ENCODE measurements at regions not wholly inside any gene's neighbourhood (a gene's known extent, or its start where the extent isn't known, plus 50 kb on each side); places are given as distances from the start of the nearest gene placed in this dataset.
A peak's percentile ranks its signal among the peaks of the same experiment; 100 is the strongest.

DNA sequence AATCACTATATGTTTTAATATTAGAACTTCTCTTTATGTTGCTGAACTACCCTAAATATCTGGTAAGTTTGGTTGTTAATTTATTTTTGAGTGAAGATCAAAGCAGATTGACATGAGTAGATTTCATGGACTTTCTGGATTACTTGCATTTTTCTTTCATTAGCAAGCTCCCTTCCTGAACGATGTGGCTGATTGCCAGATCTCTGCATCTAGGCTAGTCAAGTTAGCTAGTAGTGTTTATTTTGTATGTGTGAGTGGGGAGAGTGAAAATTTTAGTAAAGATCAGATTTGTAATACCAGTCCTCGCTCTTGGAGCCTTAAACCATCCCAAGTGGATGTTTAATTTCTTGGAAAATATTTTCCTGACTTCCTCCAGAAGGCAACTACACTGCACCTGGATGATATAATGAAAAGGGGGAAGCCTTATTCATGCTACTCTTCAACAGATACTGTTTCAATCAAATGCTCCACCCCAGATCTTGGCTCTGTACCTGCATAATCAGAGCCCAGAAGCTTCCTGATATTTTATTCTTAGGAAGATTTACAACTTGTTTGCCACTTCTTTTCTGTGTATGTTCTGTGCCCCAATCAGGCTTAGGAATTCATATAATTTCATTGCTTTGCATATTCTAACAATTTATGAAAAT, 143.2 kb upstream of the GRIA4 start:
- H3K4me3 Mint-ChIP-seq, result no peak overlapping the region
- DNase-seq, result no peak
- H3K4me1 Mint-ChIP-seq, result no peaks in the 10 kb centered on the region
- no peak for ATAC-seq
- POLR2A ChIA-PET, result no interaction called here
- H3K36me3 Mint-ChIP-seq, result no peaks in the 10 kb centered on the region
- H3K27me3 Mint-ChIP-seq, result peaks cover 0 to 9% (median 0%) of the 10 kb centered on the region in 5 donors
- no peak overlapping the region for H3K27ac Mint-ChIP-seq
- no peaks in the 10 kb centered on the region for H3K9me3 Mint-ChIP-seq

DNA sequence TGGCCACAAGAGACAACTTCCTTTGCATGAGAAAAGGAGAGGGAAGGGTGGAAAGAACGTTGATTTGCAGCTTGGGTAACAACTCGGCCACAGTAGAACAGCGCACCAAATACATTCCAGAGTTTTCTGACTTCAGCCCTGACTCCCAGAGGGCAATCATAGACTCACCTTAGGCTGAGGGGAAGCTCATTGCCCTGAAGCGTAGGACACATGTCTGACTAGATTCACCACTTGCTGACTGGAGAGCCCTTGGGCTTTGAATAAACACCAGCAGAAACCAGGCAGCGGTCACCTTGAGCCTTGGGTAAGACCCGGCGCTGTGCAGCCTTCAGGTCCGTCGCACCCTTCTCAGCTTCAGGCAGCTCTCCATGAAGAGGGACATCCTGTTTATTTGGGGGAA, 151.8 kb upstream of the GRIA4 start:
- no peaks in the 10 kb centered on the region for H3K4me1 Mint-ChIP-seq
- peaks cover 0 to 10% (median 0%) of the 10 kb centered on the region in 5 donors for H3K27me3 Mint-ChIP-seq
- POLR2A ChIA-PET, result no interaction called here
- no peak overlapping the region for H3K4me3 Mint-ChIP-seq
- H3K36me3 Mint-ChIP-seq, result no peaks in the 10 kb centered on the region
- H3K9me3 Mint-ChIP-seq, result peaks cover 0 to 10% (median 2%) of the 10 kb centered on the region in 9 donors
- no peak overlapping the region for H3K27ac Mint-ChIP-seq
- DNase-seq (no peak), ATAC-seq (no peak)

DNA sequence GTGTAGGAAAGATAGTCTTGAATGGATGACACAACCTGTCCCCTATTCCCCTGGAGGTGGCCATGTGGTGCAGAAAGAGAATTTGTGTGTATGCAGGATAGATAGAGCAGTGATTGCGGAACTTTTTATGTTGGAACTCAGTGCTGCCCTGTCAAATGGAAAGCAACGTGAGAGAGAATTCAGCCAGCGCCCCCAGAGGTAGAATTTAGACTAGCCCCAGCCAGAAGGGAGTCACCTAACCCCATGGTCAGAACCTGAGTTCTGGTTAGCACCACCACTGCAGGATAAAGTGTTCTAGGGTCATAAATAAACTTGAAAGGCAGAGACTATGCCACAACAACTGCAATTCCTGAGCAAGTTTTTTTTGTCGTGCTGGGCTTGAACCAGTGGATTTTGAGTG, 152.9 kb upstream of the GRIA4 start:
- no peak overlapping the region for H3K4me3 Mint-ChIP-seq
- peaks cover 0 to 10% (median 2%) of the 10 kb centered on the region in 9 donors for H3K9me3 Mint-ChIP-seq
- no peaks in the 10 kb centered on the region for H3K36me3 Mint-ChIP-seq
- POLR2A ChIA-PET, result no interaction called here
- DNase-seq (no peak), ATAC-seq (no peak)
- no peaks in the 10 kb centered on the region for H3K4me1 Mint-ChIP-seq
- H3K27ac Mint-ChIP-seq, result no peak overlapping the region
- peaks cover 0 to 10% (median 2%) of the 10 kb centered on the region in 5 donors for H3K27me3 Mint-ChIP-seq

DNA sequence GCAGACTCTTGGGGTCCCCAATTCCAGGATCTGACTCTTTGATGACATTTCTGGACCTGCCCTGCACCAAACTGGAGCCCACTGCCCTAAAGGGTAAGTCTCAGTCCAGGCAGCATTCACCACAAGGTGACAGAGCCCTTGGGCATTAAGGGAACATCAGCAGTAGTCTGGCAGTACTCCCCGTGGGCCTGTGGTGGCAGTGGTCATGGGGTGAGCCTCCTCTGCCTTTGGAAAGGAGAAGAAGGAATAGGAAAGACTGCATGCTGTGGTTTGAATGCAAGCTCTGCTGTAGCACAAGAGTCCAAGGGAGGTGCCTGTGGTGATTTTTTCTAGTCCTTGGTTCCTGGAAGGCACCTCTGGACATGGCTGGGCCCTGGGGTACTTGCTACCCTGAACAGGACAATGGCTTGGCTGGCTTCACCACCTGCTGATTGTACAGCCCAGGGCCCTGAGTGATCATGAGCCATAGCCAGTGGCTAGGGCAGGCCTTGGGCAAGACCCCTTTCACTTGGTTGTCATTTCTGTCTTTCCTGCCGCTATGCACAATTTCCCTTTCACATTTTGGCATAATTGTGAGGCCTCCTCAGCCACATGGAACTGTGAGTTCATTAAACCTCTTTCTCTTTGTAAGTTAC, 160.7 kb upstream of the GRIA4 start:
- Mint-ChIP-seq H3K4me3 (no peak overlapping the region), H3K36me3 (peaks cover 0 to 8% (median 0%) of the 10 kb centered on the region in 3 donors), H3K27me3 (peaks cover 0 to 6% (median 0%) of the 10 kb centered on the region in 5 donors), H3K9me3 (peaks cover 2 to 18% (median 11%) of the 10 kb centered on the region in 9 donors), H3K27ac (no peak overlapping the region), H3K4me1 (no peaks in the 10 kb centered on the region)
- ATAC-seq (peak in 1 of 2 donors; percentile 8), DNase-seq (no peak)
- POLR2A ChIA-PET, result no interaction called here

DNA sequence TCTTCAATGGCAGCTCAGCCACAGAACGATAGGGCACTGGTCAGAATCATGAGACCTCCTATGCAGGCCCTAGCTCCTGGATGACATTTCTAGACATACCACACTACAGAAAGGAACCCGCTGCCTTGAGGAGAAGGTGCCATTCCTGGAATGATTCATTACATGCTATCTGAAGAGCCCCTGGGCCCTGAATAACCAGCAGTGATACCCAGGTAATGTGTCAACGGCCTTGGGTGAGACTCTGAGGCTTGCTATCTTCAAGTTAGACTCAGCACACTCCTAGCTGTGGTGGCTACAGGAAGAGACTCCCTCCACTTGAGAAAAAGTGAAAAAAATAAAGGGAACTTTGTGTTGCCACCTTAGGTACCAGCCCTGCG, 161.2 kb upstream of the GRIA4 start:
- DNase-seq (no peak), ATAC-seq (peak in 1 of 2 donors; percentile 20)
- H3K27ac Mint-ChIP-seq, result no peak overlapping the region
- peaks cover 0 to 6% (median 0%) of the 10 kb centered on the region in 5 donors for H3K27me3 Mint-ChIP-seq
- H3K36me3 Mint-ChIP-seq, result peaks cover 0 to 8% (median 0%) of the 10 kb centered on the region in 3 donors
- no peaks in the 10 kb centered on the region for H3K4me1 Mint-ChIP-seq
- peaks cover 2 to 18% (median 15%) of the 10 kb centered on the region in 9 donors for H3K9me3 Mint-ChIP-seq
- POLR2A ChIA-PET, result no interaction called here
- no peak overlapping the region for H3K4me3 Mint-ChIP-seq

DNA sequence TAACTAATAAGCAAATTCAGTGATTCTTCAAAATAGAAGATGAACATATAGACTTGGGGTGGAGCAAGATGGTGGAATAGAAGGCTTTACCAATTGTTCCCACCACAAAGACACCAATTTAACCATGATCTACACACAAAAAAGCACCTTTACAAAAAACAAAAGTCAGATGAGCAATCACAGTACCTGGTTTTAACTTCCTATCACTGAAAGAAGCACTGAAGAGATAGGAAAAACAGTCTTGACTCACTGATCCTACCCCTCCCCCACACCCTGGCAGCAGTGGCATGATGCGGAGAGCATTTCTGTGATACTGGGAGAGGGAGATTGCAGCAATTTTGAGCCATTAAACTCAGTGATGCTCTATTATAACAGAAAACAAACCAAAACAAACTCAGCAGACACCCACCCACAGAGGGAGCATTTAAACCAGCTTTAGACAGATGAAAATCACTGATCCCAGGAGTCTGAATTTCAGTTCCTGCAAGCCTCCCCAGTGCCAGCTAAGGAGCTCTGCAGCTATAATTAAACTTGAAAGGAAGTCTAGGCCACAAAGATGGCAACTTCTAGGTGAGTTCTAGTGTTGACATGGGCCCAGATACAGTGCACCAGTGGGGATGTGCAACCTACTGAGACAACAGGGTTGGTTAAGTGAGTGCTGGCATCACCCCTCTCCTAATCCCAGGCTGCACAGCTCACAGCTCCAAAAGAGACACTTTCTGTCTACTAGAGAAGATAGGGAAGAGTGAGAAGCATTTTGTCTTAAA, 161.8 kb upstream of the GRIA4 start:
- POLR2A ChIA-PET, result no interaction called here
- ATAC-seq, result peak in 1 of 2 donors; percentile 40
- H3K27ac Mint-ChIP-seq, result no peak overlapping the region
- peaks cover 0 to 8% (median 0%) of the 10 kb centered on the region in 3 donors for H3K36me3 Mint-ChIP-seq
- peaks cover 0 to 4% (median 0%) of the 10 kb centered on the region in 5 donors for H3K27me3 Mint-ChIP-seq
- no peak for DNase-seq
- no peak overlapping the region for H3K4me3 Mint-ChIP-seq
- peaks cover 4 to 22% (median 15%) of the 10 kb centered on the region in 9 donors for H3K9me3 Mint-ChIP-seq
- H3K4me1 Mint-ChIP-seq, result no peaks in the 10 kb centered on the region

DNA sequence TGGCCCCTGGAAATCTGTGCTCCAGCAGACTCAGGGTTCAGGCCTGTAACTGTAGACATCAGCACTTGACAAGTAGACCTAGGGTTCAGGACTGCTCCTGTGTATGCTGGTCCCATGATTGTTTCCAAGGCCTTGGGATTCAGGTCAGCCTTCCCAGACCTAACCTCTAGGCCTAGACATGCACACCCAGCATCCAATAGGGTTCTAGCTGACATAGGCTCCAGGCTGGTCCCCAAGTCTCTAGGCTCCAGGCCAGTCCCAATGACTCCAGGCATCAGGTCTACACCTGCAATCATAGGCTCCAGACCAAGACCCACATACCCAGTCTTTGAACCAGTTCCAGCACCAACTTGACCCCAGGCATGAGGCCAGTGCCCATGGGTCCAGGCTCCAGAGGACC, 166.2 kb upstream of the GRIA4 start:
- peaks cover 7 to 27% (median 15%) of the 10 kb centered on the region in 9 donors for H3K9me3 Mint-ChIP-seq
- DNase-seq, result no peak
- POLR2A ChIA-PET, result no interaction called here
- H3K4me1 Mint-ChIP-seq, result no peaks in the 10 kb centered on the region
- H3K27ac Mint-ChIP-seq, result peak overlapping the region in 1 of 10 donors; percentile 3
- ATAC-seq, result no peak
- H3K36me3 Mint-ChIP-seq, result peaks cover 0 to 8% (median 0%) of the 10 kb centered on the region in 3 donors
- H3K27me3 Mint-ChIP-seq, result peaks cover 0 to 6% (median 1%) of the 10 kb centered on the region in 5 donors
- no peak overlapping the region for H3K4me3 Mint-ChIP-seq

DNA sequence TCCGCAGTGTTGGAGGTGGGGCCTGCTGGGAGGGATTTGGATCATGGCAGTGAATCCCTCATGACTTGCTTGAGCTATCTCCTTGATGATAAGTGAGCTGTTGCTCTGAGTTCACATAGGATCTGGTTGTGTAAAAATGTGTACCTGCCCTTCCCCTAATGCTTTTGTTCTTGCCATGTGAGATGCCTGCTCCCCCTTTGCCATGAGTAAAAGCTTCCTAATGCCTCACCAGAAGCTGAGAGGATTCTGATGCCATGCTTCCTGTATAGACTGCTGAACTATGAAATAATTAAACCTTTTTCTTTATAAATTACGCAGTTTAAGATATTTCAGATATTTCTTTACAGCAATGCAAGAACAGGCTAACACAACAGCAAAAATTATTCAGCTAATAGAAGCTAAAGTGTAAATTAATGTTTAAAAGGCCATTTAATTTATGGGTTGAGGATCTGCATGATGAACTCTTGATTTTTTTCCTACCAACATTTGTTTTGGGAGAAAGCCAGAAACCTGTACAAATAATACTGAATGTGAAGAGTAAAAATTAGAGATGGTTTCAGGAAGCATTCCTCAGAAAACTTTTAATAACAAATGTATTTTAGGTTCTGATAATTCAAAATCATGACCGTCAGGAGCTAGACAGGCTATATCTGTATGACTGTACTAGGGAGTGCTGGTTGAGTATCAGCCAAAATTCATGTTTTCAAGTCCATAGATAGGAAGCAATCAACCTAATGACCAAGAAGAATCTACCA, 177.5 kb upstream of the GRIA4 start:
- Mint-ChIP-seq H3K9me3 (no peaks in the 10 kb centered on the region), H3K27ac (no peak overlapping the region), H3K27me3 (peaks cover 0 to 3% (median 0%) of the 10 kb centered on the region in 5 donors), H3K36me3 (no peaks in the 10 kb centered on the region), H3K4me1 (no peaks in the 10 kb centered on the region), H3K4me3 (no peak overlapping the region)
- no peak for DNase-seq
- POLR2A ChIA-PET, result no interaction called here
- ATAC-seq, result no peak

DNA sequence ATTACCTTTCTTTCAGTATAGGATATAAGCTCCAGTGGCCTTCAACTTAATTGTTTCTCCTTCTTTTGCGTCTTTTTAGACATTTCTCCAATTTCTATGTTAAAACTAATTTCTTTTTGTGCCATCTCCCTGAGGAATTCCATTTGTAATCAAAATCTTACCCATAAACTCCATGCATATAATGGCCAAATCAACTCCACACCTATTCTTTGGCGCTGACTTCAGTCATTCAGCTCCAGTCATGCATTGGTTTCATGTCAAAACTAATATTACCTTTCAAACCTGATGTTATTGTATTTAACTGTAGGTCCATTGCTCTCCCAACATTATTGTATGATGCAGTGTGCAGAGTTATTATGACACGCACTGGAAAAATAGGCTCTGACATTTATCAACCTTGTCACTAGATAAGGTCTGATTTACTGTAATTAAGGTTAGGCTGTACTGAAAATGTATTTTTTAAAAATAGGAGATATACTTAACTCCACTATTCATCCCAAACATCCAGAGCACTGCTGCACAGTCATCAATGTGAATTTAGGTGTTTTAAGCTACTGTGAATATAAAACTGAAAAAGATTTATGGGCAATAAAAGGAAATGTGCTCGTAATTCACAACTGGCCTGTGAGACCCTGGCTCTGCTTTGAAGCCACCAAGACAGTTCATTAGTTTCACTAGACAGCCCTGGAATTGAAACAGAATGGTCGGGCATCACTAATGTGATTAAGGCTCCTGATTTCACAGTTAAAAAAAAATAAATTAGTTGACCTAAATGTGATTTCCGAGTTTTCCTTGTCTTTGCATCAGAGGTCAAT, 180.6 kb upstream of the GRIA4 start:
- H3K4me3 Mint-ChIP-seq, result no peak overlapping the region
- H3K27me3 Mint-ChIP-seq, result no peaks in the 10 kb centered on the region
- ATAC-seq (no peak), DNase-seq (no peak)
- no peaks in the 10 kb centered on the region for H3K36me3 Mint-ChIP-seq
- no peaks in the 10 kb centered on the region for H3K9me3 Mint-ChIP-seq
- POLR2A ChIA-PET, result no interaction called here
- H3K4me1 Mint-ChIP-seq, result no peaks in the 10 kb centered on the region
- H3K27ac Mint-ChIP-seq, result no peak overlapping the region

DNA sequence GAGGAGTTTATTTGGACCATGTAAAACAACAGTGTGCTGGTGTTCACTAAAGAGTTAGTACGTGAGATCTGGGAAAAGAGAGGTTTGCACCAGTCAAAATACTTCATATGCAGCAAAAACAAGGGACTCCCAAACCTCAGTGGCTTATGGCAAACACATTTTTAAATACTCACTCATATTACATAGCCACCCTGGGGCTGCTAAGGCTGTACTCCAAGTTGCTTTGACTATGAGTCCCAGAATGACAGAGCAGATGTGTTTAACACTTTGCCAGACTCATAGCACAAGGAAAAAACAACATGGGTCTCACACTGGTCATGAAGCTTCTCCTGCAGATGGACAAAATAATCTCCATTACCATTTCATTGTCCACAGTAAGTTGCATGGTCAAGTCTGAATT, 202.8 kb upstream of the GRIA4 start:
- H3K9me3 Mint-ChIP-seq, result peaks cover 0 to 5% (median 0%) of the 10 kb centered on the region in 9 donors
- H3K27ac Mint-ChIP-seq, result no peak overlapping the region
- H3K4me3 Mint-ChIP-seq, result no peak overlapping the region
- H3K4me1 Mint-ChIP-seq, result no peaks in the 10 kb centered on the region
- POLR2A ChIA-PET, result no interaction called here
- peaks cover 0 to 8% (median 0%) of the 10 kb centered on the region in 5 donors for H3K27me3 Mint-ChIP-seq
- no peak for ATAC-seq
- H3K36me3 Mint-ChIP-seq, result no peaks in the 10 kb centered on the region
- no peak for DNase-seq

DNA sequence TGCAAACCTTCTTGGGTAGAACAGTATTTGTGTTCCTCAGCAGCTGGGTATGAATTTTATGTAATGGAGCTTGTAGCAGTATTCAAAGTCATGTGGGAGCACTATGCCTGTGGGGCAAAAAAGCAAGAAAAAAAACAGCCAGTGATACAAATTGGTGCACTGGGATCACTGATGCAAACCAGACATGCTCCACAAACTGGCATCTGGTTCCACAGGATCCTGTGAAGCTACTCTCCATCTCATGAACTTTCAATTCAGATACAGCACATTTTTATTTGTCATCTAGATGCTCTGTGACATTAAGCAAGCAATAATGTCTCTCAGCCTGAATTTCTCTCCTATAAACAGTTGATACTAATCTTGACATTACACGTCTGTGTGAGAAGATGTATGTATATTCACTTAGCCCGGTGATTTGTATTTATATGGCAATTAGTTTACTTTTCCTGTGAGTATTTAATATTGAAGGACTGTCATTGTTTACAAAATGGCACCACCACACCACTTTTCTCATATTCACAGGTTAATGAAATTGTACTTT, 208.5 kb upstream of the GRIA4 start:
- peaks cover 0 to 5% (median 0%) of the 10 kb centered on the region in 9 donors for H3K9me3 Mint-ChIP-seq
- ATAC-seq, result no peak
- POLR2A ChIA-PET, result no interaction called here

DNA sequence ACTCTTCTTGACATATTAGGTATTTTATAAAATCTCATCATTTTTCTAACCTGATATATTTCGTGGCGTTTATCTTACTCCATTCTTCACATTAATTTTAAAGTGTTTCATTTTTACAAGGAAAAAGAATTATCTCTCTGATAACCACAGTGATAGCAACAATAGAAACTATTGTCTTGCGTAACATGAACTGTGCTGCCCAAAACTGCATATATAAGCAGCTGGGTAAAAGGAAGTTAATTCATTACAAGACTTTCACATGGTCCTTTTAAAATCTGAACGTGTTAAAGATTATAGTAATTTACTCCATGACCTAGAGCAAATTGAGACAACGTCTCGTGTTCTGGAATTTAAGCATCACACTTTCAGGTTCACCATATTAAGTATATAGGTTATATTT, 210.4 kb upstream of the GRIA4 start:
- POLR2A ChIA-PET, result no interaction called here
- H3K9me3 Mint-ChIP-seq, result no peaks in the 10 kb centered on the region
- ATAC-seq, result no peak
- H3K27ac Mint-ChIP-seq, result no peak overlapping the region
- no peak overlapping the region for H3K4me3 Mint-ChIP-seq
- no peaks in the 10 kb centered on the region for H3K4me1 Mint-ChIP-seq
- H3K36me3 Mint-ChIP-seq, result no peaks in the 10 kb centered on the region
- peaks cover 0 to 12% (median 0%) of the 10 kb centered on the region in 5 donors for H3K27me3 Mint-ChIP-seq
- no peak for DNase-seq

More for the DNA sequence above, 208.5 kb upstream of the GRIA4 start:
- no peak overlapping the region for H3K27ac Mint-ChIP-seq
- peaks cover 0 to 12% (median 0%) of the 10 kb centered on the region in 5 donors for H3K27me3 Mint-ChIP-seq
- H3K4me1 Mint-ChIP-seq, result no peaks in the 10 kb centered on the region
- no peaks in the 10 kb centered on the region for H3K36me3 Mint-ChIP-seq
- no peak overlapping the region for H3K4me3 Mint-ChIP-seq
- DNase-seq, result no peak
